KMS-11 (cell line): ENCODE measurements at regions not wholly inside any gene's neighbourhood (a gene's known extent, or its start where the extent isn't known, plus 50 kb on each side); places are given as distances from the start of the nearest gene placed in this dataset.

ENCODE experiments used
- H2AFZ ChIP-seq: fragments of 200-600 bp; sonication (generic); 2 replicates; pipeline ENCODE4 v1.6.1; 2016; ENCODE audit warnings: antibody characterized with exemption, mixed run types, low read depth
- H3K27ac ChIP-seq: fragments of 200-600 bp; sonication (generic); 2 replicates; pipeline ENCODE4 v1.6.1; 2016; ENCODE audit warnings: mild to moderate bottlenecking, mixed run types
- H3K27me3 ChIP-seq: fragments of 200-600 bp; sonication (generic); 2 replicates; pipeline ENCODE4 v1.6.1; 2017; ENCODE audit warnings: mild to moderate bottlenecking, low read depth, mixed run types, moderate library complexity; ENCODE audit not compliant: insufficient read depth
- H3K36me3 ChIP-seq: fragments of 200-600 bp; sonication (generic); 2 replicates; pipeline ENCODE4 v1.6.1; 2017; ENCODE audit warnings: mild to moderate bottlenecking, mixed run types; ENCODE audit not compliant: insufficient read depth
- H3K4me1 ChIP-seq: fragments of 200-600 bp; sonication (generic); 2 replicates; pipeline ENCODE4 v1.6.1; 2016; ENCODE audit warnings: mild to moderate bottlenecking, low read depth, mixed run types; ENCODE audit not compliant: poor library complexity, severe bottlenecking
- H3K4me2 ChIP-seq: fragments of 200-600 bp; sonication (generic); 2 replicates; pipeline ENCODE4 v1.7.0; 2016; ENCODE audit warnings: mild to moderate bottlenecking, mixed run types
- H3K4me3 ChIP-seq: fragments of 200-600 bp; sonication (generic); IDR thresholded peaks from 2 replicates; pipeline ENCODE4 v1.6.1; 2017; ENCODE audit warnings: low read depth, low read length, mixed read lengths; ENCODE audit not compliant: insufficient read depth
- H3K79me2 ChIP-seq: fragments of 200-600 bp; sonication (generic); 2 replicates; pipeline ENCODE4 v1.6.1; 2016; ENCODE audit warnings: low read depth, mixed run types; ENCODE audit not compliant: insufficient read depth
- H3K9ac ChIP-seq: fragments of 200-600 bp; sonication (generic); 2 replicates; pipeline ENCODE4 v1.6.1; 2016; ENCODE audit warnings: mild to moderate bottlenecking, mixed run types
- H4K20me1 ChIP-seq: fragments of 200-600 bp; sonication (generic); 2 replicates; pipeline ENCODE4 v1.6.1; 2016; ENCODE audit warnings: mild to moderate bottlenecking, mixed run types; ENCODE audit not compliant: insufficient read depth
- CTCF ChIP-seq: fragments of 200-600 bp; sonication (generic); conservative IDR thresholded peaks from 2 replicates; pipeline ENCODE4 v1.6.1; 2017; ENCODE audit warnings: low read depth, mild to moderate bottlenecking, antibody characterized with exemption, low read length, moderate library complexity, mixed read lengths

DNA sequence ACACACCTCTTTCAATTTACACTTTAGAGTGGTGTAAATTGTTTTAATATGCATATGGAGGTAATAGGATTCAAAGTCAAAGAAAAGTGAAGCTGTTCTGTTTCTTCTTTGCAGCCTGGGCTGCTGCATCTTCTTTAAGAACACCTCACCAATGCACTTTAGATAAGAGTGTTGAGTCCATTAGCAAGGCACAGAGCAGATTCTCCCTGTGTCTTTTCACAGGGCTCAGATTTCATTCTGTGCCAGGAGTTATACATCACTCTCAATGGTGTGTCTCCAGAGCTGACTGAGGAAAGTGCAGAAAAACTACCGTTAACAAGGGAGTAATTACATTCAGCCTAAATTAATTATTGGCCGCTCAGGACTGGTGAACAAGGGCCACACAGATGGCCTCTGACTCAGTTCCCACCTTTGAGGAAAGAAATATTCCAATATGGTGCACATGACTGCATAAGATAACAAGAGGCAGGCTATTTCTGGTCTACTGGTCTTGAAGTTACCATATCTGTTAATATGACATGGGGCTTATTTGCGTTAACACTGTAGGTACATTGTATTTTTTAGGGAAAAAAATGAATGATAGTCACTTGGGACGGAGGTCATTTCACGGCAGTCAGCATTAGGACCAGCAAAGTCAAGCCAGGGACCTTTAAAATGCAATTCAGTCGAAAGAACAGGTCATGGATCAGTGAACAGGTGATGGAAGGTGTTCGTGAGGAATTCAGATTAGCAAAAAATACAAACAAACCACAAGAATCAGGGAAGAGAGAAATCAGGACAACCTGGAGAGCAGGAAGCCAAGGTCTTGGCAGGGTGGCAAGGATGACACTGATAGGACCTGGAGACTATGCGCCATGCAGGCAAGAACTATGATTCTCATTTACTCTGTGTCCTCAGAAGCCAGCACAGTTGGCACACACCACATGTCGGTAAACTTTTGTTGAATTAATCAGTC lies 203.7 kb downstream of the TBX18 start:
- Histone ChIP-seq H3K4me1 (no peaks in the 10 kb centered on the region), H3K27ac (no peak overlapping the region), H2AFZ (no peak overlapping the region), H4K20me1 (no peaks in the 10 kb centered on the region), H3K9ac (no peak overlapping the region), H3K4me2 (no peak overlapping the region), H3K36me3 (no peaks in the 10 kb centered on the region), H3K27me3 (no peaks in the 10 kb centered on the region), H3K4me3 (no peak overlapping the region), H3K79me2 (no peaks in the 10 kb centered on the region)
- no peak for TF ChIP-seq CTCF

DNA sequence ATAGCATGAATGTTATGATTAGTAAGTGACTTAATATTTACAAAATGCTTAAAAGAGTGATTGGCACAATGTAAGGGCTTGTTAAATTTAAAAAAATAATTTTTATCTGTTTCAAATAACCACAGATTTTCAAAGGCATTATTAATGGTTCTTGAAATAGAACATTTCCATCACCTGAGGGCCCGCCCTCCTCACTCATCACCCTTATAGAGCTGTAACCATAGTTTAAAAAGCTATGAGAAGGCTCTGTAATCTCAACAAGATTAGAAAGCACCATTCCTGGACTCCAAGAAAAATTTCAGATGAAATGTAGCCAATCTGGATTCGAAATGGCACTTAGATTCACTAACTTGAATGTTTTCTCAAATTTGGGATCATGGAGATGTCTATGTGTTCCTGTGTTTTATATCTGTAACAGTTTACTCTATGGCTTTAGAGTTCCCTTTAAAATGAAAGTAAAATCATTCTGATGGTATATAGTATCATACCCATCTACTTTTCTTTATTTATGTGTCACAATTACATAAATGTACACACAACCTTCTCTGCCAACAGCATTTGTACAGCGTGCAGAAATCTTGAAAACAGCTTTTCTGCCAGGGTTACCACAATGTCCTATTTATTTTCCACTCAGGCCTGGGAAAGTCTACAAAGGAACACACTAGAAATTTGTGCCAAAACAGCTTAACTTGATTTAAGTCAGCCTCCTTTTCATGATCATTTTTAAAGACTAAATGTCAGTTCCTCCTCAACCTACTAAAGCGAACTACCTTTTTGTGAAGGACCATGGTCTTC lies 207.7 kb downstream of the TBX18 start:
- no peaks in the 10 kb centered on the region for H3K36me3 ChIP-seq
- H3K4me3 ChIP-seq = no peak overlapping the region
- H2AFZ ChIP-seq = peak overlapping the region; percentile 22
- no peaks in the 10 kb centered on the region for H3K4me1 ChIP-seq
- no peak for TF ChIP-seq CTCF
- no peak overlapping the region for H3K9ac ChIP-seq
- H3K79me2 ChIP-seq = no peaks in the 10 kb centered on the region
- no peak overlapping the region for H3K27ac ChIP-seq
- H3K27me3 ChIP-seq = no peaks in the 10 kb centered on the region
- H4K20me1 ChIP-seq = no peaks in the 10 kb centered on the region
- no peak overlapping the region for H3K4me2 ChIP-seq

DNA sequence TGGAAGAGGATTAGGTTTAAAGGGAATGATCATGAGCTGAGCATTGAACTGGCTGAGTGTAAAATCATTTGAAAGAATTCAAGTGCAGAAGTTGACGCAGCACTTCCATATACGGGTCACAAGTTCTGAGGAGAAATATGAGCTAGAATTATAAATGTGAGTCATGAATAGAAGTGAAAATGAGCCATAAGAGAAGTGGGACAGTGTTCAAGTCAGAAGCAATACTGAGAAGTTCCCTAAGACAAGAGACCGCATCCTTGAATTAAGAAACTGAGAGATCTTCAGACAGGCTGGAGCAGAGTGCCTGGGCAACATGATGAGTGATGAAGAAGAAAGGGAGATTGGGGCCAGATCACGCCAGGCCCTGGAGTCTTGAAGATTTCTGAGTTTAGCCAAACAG lies 209.7 kb downstream of the TBX18 start:
- Histone ChIP-seq H3K4me3 (no peak overlapping the region), H3K79me2 (no peaks in the 10 kb centered on the region), H3K4me1 (no peaks in the 10 kb centered on the region), H3K36me3 (no peaks in the 10 kb centered on the region), H3K27me3 (no peaks in the 10 kb centered on the region), H2AFZ (no peak overlapping the region), H3K27ac (no peak overlapping the region), H3K4me2 (no peak overlapping the region), H4K20me1 (no peaks in the 10 kb centered on the region), H3K9ac (no peak overlapping the region)
- no peak for TF ChIP-seq CTCF

DNA sequence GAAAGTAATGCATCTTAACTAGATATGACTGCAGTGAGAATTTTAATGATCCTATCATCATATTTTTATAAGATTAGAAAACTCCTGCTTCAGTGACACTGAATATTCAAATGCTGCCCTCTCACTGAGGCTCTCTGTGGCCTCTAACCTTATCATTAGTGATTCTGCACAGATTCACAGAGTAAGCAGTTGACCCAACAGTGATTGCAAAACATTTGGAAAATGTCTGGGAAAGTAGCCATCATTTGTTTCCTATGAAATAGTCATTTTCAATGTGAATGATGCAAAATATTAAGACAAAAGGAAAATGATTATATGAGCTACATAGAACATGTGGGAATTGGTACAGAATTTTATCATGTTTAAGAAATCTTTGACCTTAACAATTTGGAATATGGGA lies 210.3 kb downstream of the TBX18 start:
- Histone ChIP-seq H2AFZ (no peak overlapping the region), H3K4me3 (no peak overlapping the region), H3K4me1 (no peaks in the 10 kb centered on the region), H3K79me2 (no peaks in the 10 kb centered on the region), H3K27ac (no peak overlapping the region), H4K20me1 (no peaks in the 10 kb centered on the region), H3K4me2 (no peak overlapping the region), H3K36me3 (no peaks in the 10 kb centered on the region), H3K27me3 (no peaks in the 10 kb centered on the region), H3K9ac (no peak overlapping the region)
- TF ChIP-seq CTCF = no peak
